ENCODE measurements at regions not wholly inside any gene's neighbourhood (a gene's known extent, or its start where the extent isn't known, plus 50 kb on each side); places are given as distances from the start of the nearest gene placed in this dataset.

DNA sequence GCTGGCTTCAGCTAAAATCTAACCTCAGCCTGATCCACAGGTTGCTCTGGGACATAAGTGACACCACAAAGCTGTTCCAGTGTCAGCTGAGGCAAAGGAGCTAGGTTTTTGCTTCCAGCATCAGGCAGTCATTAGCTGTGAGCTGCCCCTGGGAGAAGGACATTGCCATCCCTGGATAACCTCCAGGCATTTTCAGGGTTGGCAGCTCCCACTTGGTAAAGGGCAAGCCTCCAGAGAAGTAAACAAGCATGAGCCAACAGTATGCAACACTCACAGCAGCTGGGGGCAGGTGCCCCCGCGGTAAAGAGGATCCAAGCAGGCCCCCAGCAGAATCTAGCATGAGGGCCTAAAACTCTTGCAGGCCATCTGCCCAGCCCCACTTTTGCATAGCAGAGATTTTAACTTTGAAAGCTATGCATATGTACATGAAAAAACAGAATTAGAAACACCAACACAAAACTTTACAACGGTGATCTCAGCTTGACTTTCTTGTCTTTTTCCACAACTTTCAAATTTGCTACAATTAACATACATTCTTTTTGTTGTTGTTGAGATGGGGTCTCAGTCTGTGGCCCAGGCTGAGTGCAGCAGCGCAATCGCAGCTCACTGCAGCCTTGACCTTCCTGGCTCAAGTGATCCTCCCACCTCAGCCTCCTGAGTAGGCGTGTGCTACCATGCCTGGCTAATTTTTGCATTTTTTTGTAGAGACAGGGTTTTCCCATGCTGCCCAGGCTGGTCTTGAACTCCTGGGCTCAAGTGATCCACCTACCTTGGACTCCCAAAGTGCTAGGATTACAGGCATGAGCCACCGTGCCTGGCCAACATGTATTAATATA is 83.8 kb upstream of the TPM1 start:
- Histone ChIP-seq H3K4me1 (peaks cover 0 to 30% (median 17%) of the 10 kb centered on the region in 12 donors), H3K36me3 (no peaks in the 10 kb centered on the region), H3K27me3 (no peaks in the 10 kb centered on the region), H3K27ac (peak overlapping the region in 11 of 12 donors; percentile 50 to 88 (median 78)), H3K4me3 (no peak overlapping the region), H3K9me3 (no peaks in the 10 kb centered on the region)
- intact Hi-C loops (cut with DNase I) = no loop called here
- WGBS, 4 donors = 68 to 75% (median 71%) methylated on average over 7 of the region's 7 CpGs
- DNase-seq (peak in 4 of 5 donors; percentile 57 to 69 (median 62)), ATAC-seq (peak; percentile 88 to 95 (median 94))
- no peak for TF ChIP-seq POLR2A (IDR thresholded peaks at IDR 0.05)

DNA sequence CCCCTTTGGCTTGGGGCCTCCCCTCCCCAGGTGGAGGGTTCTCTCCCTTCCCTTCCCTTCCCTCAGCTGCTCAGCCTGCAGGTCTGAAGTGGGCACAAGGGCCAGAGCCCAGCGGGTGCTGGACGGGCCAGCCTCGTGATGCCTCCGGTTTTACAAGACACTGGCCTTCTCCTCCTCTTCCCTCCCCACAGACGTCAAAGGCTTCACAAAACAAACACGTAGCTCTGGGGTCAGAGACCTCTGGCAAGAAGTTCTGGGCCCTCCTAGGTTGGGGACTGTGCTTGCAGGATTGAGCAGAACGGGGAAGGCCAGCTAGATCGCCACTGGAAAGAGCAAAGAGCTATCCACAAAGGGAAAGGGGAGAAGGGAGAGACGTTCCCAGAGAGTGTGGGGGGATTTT is 81.4 kb upstream of the TPM1 start:
- intact Hi-C loops (cut with DNase I) = no loop called here
- Histone ChIP-seq H3K36me3 (no peaks in the 10 kb centered on the region), H3K9me3 (no peaks in the 10 kb centered on the region), H3K27me3 (no peaks in the 10 kb centered on the region), H3K27ac (no peak overlapping the region), H3K4me1 (peaks cover 0 to 30% (median 17%) of the 10 kb centered on the region in 12 donors), H3K4me3 (no peak overlapping the region)
- no peak for TF ChIP-seq POLR2A (IDR thresholded peaks at IDR 0.05)
- TF ChIP-seq, protein P1, sequence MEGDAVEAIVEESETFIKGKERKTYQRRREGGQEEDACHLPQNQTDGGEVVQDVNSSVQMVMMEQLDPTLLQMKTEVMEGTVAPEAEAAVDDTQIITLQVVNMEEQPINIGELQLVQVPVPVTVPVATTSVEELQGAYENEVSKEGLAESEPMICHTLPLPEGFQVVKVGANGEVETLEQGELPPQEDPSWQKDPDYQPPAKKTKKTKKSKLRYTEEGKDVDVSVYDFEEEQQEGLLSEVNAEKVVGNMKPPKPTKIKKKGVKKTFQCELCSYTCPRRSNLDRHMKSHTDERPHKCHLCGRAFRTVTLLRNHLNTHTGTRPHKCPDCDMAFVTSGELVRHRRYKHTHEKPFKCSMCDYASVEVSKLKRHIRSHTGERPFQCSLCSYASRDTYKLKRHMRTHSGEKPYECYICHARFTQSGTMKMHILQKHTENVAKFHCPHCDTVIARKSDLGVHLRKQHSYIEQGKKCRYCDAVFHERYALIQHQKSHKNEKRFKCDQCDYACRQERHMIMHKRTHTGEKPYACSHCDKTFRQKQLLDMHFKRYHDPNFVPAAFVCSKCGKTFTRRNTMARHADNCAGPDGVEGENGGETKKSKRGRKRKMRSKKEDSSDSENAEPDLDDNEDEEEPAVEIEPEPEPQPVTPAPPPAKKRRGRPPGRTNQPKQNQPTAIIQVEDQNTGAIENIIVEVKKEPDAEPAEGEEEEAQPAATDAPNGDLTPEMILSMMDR (IDR thresholded peaks at IDR 0.05) = no peak
- WGBS, 4 donors = 87 to 91% (median 90%) methylated on average over 9 of the region's 9 CpGs
- DNase-seq (no peak), ATAC-seq (no peak)

DNA sequence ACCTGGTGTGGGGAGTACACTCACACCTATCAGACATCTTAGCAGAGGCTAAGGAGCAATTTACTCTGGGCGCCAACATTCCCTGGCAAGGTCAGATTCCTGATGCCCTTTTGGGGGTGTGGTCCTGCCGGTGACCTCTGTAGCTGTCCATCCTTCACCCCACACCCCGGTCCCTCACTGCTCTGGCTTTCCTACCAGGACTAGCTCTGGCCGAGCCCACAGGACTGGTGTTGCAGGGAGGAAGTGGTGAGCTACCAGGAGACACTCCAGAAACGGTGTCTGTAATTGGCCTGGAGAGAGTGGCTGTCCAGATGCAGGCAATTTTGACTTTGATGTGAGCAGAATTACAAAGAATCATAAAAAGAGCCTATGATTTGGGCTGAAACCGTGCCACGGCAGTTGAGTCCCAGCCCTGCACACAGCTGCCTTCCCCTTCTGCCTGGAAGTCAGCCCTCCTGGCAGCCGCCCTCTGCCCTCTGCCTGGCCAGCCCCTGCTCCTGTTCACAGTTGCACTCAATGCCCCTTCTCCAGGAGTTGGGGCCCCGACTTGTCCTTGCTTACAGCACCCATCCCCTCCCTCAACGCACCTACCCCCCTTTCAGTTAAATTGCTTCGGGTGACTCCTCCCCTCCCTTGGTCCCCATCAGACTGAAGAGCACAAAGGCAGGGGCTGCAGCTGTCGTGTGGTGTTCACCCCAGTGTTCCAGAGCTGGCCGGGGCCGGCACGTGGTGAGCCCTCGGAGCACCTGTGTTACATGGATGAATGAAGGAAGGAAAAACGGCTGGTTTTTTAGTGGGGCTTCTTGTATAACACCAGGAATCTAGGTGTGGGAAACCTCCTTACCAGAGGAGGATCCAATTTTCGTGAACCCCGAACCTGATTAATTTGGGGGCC is 80.2 kb upstream of the TPM1 start:
- DNase-seq (no peak), ATAC-seq (peak in 1 of 4 donors; percentile 8)
- Histone ChIP-seq H3K9me3 (no peaks in the 10 kb centered on the region), H3K36me3 (no peaks in the 10 kb centered on the region), H3K27ac (no peak overlapping the region), H3K27me3 (no peaks in the 10 kb centered on the region), H3K4me3 (no peak overlapping the region), H3K4me1 (peaks cover 0 to 24% (median 12%) of the 10 kb centered on the region in 12 donors)
- 75 to 86% (median 82%) methylated on average over 19 of the region's 19 CpGs for WGBS, 4 donors
- intact Hi-C loops (cut with DNase I) = no loop called here
- TF ChIP-seq, protein P1 (IDR thresholded peaks at IDR 0.05) = no peak
- no peak for TF ChIP-seq POLR2A (IDR thresholded peaks at IDR 0.05)

DNA sequence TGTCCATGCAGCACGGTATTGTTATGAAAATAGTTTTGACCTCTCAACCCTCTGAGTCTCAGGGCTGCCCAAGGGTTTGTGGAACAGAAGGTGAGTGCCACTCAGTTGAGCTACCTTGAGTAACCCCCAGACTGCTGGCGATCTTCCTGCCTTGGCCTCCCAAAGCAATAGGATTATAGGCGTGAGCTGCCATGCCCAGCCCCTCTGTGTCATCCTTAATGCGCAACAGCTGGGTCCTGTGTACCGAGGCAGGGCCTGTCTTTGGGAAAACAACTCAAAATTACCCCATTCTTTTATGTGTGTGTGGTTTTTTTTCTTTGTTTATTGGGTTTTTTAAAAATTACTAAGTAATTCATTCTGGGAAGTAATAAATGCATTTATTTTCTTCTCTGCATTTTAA is 78.3 kb upstream of the TPM1 start:
- 84 to 88% (median 87%) methylated on average over 5 of the region's 5 CpGs for WGBS, 4 donors
- no peaks in the 10 kb centered on the region for H3K9me3 ChIP-seq
- peaks cover 0 to 5% (median 0%) of the 10 kb centered on the region in 12 donors for H3K4me1 ChIP-seq
- DNase-seq = no peak
- no peak for ATAC-seq
- H3K4me3 ChIP-seq = no peak overlapping the region
- intact Hi-C loops (cut with DNase I) = no loop called here
- H3K27ac ChIP-seq = no peak overlapping the region
- TF ChIP-seq POLR2A (IDR thresholded peaks at IDR 0.05) = no peak
- TF ChIP-seq, protein P1 (IDR thresholded peaks at IDR 0.05) = no peak
- no peaks in the 10 kb centered on the region for H3K36me3 ChIP-seq
- no peaks in the 10 kb centered on the region for H3K27me3 ChIP-seq

Measured in heart left ventricle (tissue), 16 donors.